Dendritic cell treated with granulocyte-macrophage colony-stimulating factor and Interleukin-4, amounts not matched to agents 40 ng/mL and 50 ng/mL, for 4 days (primary cell): ENCODE measurements at regions not wholly inside any gene's neighbourhood (a gene's known extent, or its start where the extent isn't known, plus 50 kb on each side); places are given as distances from the start of the nearest gene placed in this dataset.

Source experiments
- H3K27ac Mint-ChIP-seq: one replicate; pipeline ENCODE4 v1.8.0; 2022; ENCODE audit warnings: mild to moderate bottlenecking, mixed read lengths
- H3K27me3 Mint-ChIP-seq: one replicate; pipeline ENCODE4 v1.8.0; 2022; ENCODE audit warnings: mild to moderate bottlenecking, mixed read lengths
- H3K36me3 Mint-ChIP-seq: one replicate; pipeline ENCODE4 v1.8.0; 2022; ENCODE audit warnings: low read depth, mixed read lengths
- H3K4me1 Mint-ChIP-seq: one replicate; pipeline ENCODE4 v1.8.0; 2022; ENCODE audit warnings: low read depth, mixed read lengths
- H3K4me3 Mint-ChIP-seq: one replicate; pipeline ENCODE4 v1.8.0; 2022; ENCODE audit warnings: mild to moderate bottlenecking, moderate library complexity, mixed read lengths
- H3K9me3 Mint-ChIP-seq: one replicate; pipeline ENCODE4 v1.8.0; 2022; ENCODE audit warnings: mixed read lengths
- intact Hi-C: fragments of 100-400 bp; cut with micrococcal nuclease; formaldehyde crosslinking; loops from one replicate; pipeline ENCODE4 v1.15.0; 2022

DNA sequence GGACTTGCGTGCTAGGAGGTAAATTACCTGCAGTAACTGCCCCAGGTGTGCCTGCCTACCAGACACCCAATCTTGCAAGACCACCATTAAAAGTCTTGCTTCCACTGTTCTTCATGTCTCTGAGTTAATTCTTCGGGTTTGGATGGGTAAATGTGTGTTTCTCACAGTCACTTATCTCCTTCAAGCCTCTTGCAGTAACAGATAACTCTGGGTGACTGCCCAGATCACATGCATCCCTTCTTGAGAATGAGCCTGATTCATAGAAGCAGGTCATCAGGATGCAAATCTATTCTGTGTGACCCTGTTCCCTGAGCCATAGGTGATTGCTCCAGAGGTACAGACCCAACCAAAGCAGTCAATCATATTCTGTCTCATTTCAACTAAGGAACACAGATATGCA, 194.6 kb downstream of the METTL4 start:
- intact Hi-C loops, result no loop called here
- Mint-ChIP-seq H3K9me3 (no peaks in the 10 kb centered on the region), H3K27ac (no peak overlapping the region), H3K4me3 (no peak overlapping the region), H3K36me3 (no peaks in the 10 kb centered on the region), H3K4me1 (no peaks in the 10 kb centered on the region), H3K27me3 (no peaks in the 10 kb centered on the region)

DNA sequence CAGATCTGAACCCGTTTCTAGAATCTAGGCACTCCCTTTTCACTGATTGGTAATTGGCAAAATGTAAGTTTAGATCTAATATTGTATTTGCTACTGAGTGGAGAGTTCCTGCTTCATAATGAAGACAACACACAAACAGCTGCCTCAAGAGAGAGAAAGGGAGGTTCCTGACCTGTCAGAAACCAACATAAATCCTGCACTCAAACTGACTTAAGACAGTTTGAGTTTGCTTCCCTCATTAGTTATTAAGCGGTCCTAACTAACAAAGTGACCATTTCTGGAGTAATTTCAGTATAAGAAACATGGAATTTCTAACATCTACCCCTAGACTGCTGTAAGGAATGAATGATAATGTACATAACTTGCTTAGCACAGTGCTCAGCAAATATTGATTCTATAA, 191.2 kb downstream of the METTL4 start:
- H3K9me3 Mint-ChIP-seq, result no peaks in the 10 kb centered on the region
- H3K27me3 Mint-ChIP-seq, result no peaks in the 10 kb centered on the region
- H3K36me3 Mint-ChIP-seq, result no peaks in the 10 kb centered on the region
- intact Hi-C loops, result no loop called here
- no peaks in the 10 kb centered on the region for H3K4me1 Mint-ChIP-seq
- H3K27ac Mint-ChIP-seq, result no peak overlapping the region
- no peak overlapping the region for H3K4me3 Mint-ChIP-seq

DNA sequence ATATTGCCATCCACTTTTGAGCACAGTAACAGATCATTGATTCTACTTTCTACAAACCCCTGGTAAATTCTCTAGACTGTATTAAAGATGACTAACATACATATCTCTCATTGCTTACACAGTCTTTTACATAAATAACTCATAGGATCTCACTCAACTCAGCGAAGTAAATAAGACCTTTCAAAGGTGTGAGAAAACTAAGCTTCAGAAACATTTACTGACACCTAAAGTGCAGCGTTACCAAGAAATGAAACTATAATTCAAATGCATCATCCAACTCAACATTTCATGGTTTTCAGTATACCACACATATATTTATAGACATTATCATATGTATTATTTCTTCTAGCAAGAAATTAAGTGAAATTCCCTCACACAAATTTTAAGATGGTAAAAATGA, 189.8 kb downstream of the METTL4 start:
- Mint-ChIP-seq H3K4me3 (no peak overlapping the region), H3K36me3 (no peaks in the 10 kb centered on the region), H3K27ac (no peak overlapping the region), H3K4me1 (no peaks in the 10 kb centered on the region), H3K27me3 (no peaks in the 10 kb centered on the region), H3K9me3 (no peaks in the 10 kb centered on the region)
- intact Hi-C loops, result no loop called here

DNA sequence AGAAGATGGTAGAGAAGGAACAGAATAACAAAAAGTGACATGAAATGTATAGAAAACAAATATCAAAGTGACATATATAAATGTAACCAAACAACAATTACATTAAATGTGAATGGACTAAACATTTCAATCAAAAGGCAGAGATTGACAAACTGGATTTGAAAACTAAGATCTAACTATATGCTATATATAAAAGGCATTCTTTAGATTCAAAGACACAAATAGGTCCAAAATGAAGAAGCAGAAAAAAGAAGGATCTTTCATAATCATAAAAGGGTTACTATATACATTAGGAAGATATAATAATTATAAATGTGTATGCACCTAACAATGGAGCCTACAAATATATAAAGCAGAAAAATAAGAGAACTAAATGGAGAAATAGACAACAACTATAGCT, 183.7 kb downstream of the METTL4 start:
- H3K27me3 Mint-ChIP-seq, result no peaks in the 10 kb centered on the region

DNA sequence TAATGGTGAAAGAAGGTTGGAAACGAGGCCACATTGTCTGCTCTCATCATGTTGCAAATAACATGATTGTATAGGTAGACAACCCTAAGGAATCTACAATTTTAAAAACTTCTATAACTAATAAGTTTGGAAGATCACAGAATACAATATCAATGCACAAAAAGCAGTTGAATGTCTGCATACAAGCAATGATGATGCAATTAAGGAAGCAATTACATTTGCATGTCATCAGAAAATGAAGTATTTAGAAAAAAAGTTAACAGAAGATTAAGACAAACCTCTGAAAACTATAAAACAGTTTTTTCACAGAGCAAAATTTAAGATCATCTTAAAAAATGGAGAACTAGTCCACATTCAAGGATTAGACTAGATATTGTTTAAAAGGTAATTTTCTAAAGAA, 181.1 kb downstream of the METTL4 start:
- no peaks in the 10 kb centered on the region for H3K27me3 Mint-ChIP-seq
- H3K4me1 Mint-ChIP-seq, result no peaks in the 10 kb centered on the region
- peaks cover 6% of the 10 kb centered on the region for H3K9me3 Mint-ChIP-seq
- no peak overlapping the region for H3K4me3 Mint-ChIP-seq
- intact Hi-C loops, result no loop called here
- H3K36me3 Mint-ChIP-seq, result no peaks in the 10 kb centered on the region
- H3K27ac Mint-ChIP-seq, result no peak overlapping the region

More for the DNA sequence above, 183.7 kb downstream of the METTL4 start:
- Mint-ChIP-seq H3K36me3 (no peaks in the 10 kb centered on the region), H3K4me1 (no peaks in the 10 kb centered on the region), H3K27ac (no peak overlapping the region), H3K9me3 (peaks cover 6% of the 10 kb centered on the region), H3K4me3 (no peak overlapping the region)
- intact Hi-C loops, result no loop called here

DNA sequence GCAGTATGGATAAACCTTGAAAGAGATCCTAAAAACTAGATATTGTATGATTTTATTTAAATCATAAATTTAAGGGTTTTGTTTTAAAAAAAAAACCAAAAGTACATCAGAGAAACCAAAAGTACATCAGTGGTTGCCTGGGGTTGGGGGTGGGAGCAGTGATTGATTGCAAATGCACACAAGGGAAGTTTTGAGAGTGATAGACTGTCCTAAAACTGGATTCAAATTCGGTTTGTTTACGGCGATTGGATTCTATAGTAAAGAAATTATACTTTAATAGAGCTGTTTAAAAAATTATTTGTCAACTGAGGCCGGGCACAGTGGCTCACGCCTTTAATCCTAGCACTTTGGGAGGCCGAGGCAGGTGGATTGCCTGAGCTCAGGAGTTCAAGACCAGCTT, 179.8 kb downstream of the METTL4 start:
- intact Hi-C loops, result no loop called here
- no peak overlapping the region for H3K4me3 Mint-ChIP-seq
- no peaks in the 10 kb centered on the region for H3K36me3 Mint-ChIP-seq
- H3K27ac Mint-ChIP-seq, result no peak overlapping the region
- no peaks in the 10 kb centered on the region for H3K27me3 Mint-ChIP-seq
- H3K4me1 Mint-ChIP-seq, result no peaks in the 10 kb centered on the region
- H3K9me3 Mint-ChIP-seq, result peaks cover 6% of the 10 kb centered on the region

DNA sequence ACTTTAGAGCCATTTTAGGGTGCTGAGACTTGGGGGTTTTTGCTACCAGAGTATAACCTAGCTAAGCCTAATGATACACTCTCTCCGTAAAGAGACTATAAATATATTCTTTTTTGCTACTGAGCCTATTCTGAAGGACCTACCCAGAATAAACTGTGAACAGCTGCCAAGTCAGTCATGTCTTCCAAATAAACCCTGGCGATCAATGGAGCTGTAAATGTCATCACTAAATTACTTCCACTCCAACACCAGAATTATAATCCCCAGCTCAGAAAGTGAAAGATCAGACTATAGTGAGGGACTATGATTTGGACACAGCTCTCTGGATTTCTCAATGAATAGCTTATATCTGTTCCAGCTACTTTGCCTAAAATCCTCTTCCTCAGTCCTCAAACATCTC, 178.9 kb downstream of the METTL4 start:
- intact Hi-C loops, result no loop called here
- Mint-ChIP-seq H3K36me3 (no peaks in the 10 kb centered on the region), H3K9me3 (peaks cover 4% of the 10 kb centered on the region), H3K4me1 (no peaks in the 10 kb centered on the region), H3K27me3 (no peaks in the 10 kb centered on the region), H3K4me3 (no peak overlapping the region), H3K27ac (no peak overlapping the region)

DNA sequence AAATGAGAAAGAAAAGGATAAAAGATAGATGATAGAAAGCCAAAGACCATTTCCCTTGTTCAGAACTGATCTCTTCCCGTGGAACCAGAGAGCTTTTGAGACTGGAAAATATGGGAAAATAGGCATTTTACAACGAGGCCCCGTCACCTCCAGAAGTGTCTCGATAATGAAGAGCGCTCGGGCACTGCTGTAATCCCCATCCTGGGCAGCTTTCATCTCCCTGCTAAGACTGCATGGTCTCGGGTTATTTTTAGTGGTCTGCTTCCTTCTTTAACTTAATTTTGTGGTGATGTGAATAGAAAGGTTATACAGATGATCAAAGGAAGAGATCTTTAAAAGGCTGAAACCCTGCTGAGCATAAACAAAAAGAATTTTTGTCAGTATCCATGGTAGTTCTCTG, 176.6 kb downstream of the METTL4 start:
- H3K4me3 Mint-ChIP-seq, result no peak overlapping the region
- H3K9me3 Mint-ChIP-seq, result no peaks in the 10 kb centered on the region
- no peaks in the 10 kb centered on the region for H3K27me3 Mint-ChIP-seq
- no peaks in the 10 kb centered on the region for H3K36me3 Mint-ChIP-seq
- no peak overlapping the region for H3K27ac Mint-ChIP-seq
- no peaks in the 10 kb centered on the region for H3K4me1 Mint-ChIP-seq
- intact Hi-C loops, result no loop called here

DNA sequence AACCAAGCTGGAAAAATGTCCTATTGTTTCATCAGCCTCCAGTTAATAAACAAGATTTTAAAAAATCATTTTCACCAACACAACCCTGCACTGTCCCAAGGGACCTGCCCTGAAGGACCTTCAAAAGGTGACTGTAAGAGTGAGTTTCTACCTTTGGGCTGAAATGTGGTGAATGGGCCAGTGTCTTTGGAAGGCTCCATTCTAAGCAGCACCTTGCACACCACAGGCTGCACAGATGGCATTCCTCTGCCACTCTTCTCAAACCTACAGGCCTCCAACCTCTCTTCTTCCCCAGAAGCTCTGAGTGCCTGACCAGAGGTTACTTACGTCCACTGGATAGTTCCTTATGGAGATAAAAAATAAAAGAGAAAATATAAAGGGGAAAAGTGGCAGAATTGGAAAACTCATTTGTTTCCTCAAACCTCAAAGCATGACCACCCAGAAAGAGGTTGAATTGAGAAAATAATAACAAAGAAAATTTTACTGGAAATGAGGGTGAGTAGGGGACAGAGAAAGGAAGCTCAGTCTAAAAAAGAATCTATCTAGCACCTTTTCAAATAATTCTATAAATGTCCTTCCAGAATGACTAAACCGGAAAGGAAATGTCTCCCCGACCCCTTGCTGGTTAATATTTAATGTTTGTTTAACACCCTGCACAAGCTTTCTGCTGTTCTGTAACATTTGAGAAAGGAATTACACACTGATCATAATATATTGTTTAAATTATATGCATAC, 175.7 kb downstream of the METTL4 start:
- intact Hi-C loops, result no loop called here
- Mint-ChIP-seq H3K27ac (no peak overlapping the region), H3K27me3 (no peaks in the 10 kb centered on the region), H3K9me3 (no peaks in the 10 kb centered on the region), H3K4me1 (no peaks in the 10 kb centered on the region), H3K4me3 (no peak overlapping the region), H3K36me3 (no peaks in the 10 kb centered on the region)

DNA sequence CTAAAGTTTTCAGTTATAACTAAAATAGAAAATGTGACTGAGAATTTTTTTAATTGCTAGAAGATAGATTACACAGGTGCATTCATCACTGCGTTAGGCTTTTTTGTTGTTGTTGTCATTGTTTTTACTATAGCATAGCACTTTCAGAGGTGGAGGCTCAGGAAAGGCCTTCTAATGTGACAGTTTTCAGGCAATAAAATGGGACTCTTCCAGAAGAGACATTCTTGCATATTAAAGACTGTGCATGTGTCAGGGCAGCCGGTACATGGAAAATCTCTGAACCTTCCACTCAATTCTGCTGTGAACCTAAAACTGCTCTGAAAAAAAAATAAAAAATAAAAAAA, 175.2 kb downstream of the METTL4 start:
- Mint-ChIP-seq H3K4me3 (no peak overlapping the region), H3K4me1 (no peaks in the 10 kb centered on the region), H3K27ac (no peak overlapping the region), H3K36me3 (no peaks in the 10 kb centered on the region), H3K9me3 (no peaks in the 10 kb centered on the region), H3K27me3 (no peaks in the 10 kb centered on the region)
- intact Hi-C loops, result no loop called here

DNA sequence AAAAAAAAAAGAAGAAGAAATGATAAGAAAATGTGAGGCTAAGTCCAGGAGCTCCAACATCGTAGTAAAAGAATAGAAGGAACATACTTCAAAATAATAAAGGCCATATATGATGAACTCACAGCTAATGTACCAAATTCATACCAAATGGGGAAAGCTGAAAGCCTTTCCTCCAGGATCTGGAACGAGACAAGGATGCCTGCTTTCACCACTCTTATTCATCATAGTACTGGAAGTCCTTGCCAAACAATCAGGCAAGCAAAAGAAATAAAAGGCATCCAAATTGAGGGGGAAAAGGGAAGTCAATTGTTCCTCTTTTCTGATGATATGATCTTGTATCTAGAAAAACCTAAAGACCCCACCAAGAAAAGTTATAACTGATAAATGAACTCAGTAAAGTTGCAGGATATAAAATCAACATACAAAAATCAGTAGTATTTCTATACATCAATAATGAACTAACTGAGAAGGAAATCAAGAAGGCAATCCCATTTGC, 170.6 kb downstream of the METTL4 start:
- Mint-ChIP-seq H3K9me3 (no peaks in the 10 kb centered on the region), H3K36me3 (no peaks in the 10 kb centered on the region), H3K4me1 (no peaks in the 10 kb centered on the region), H3K4me3 (no peak overlapping the region), H3K27me3 (no peaks in the 10 kb centered on the region), H3K27ac (no peak overlapping the region)
- intact Hi-C loops, result no loop called here

DNA sequence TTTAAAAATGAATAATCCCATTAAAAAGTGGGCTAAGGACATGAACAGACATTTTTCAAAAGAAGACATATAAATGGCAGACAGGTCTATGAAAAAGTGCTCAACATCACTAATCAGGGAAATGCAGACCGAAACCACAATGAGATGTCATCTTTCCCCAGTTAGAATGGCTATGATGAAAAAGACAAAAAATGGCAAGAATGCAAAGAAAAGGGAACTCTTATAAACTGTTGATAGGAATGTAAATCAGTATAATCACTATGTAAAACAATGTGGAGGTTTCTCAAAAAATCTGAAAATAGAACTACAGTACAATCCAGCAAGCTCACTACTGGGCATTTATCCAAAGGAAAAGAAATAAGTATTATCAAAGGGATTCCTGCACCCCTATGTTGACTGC, 169.2 kb downstream of the METTL4 start:
- Mint-ChIP-seq H3K4me3 (no peak overlapping the region), H3K27ac (no peak overlapping the region), H3K4me1 (no peaks in the 10 kb centered on the region), H3K27me3 (no peaks in the 10 kb centered on the region), H3K9me3 (no peaks in the 10 kb centered on the region), H3K36me3 (no peaks in the 10 kb centered on the region)
- intact Hi-C loops, result no loop called here

DNA sequence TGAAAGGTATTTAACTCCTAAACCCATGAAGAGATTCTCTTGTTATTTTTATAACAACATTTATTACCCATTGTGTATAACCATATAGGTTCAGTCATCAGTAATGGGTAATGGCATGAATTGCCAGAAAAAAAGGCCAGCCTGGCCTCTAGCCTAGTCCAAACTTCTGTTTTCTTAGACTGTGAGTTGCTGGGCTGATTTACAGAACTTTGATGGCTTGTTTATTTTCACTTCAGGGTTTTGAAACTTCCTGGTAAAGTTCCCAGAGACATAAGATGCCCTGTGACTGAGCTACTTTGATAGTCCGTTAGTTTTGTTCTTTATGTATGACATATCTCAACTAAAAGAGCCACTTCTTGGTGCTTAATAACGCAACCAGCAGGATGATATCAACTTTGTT, 164.8 kb downstream of the METTL4 start:
- Mint-ChIP-seq H3K9me3 (no peaks in the 10 kb centered on the region), H3K27ac (no peak overlapping the region), H3K4me1 (no peaks in the 10 kb centered on the region), H3K27me3 (peaks cover 4% of the 10 kb centered on the region), H3K4me3 (no peak overlapping the region), H3K36me3 (no peaks in the 10 kb centered on the region)
- intact Hi-C loops, result no loop called here

DNA sequence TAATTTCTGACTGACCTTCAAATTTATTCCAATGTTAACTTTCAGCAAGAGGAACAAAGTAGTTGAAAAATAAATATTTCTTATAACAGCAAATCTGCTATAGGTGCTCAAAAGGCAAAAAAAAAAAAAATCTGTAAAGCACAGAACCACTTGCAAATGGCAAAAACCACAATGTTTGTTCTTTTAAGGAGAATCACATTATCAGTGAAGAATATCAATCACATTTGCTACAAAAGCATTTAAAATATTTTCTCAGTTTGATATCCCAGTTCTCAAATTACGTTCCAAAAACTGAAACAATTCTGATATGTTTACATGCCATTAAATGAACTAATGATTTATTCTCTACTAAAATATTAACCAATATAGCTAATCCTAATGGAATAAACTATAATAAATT, 163.3 kb downstream of the METTL4 start:
- Mint-ChIP-seq H3K27me3 (peaks cover 5% of the 10 kb centered on the region), H3K4me3 (no peak overlapping the region), H3K4me1 (no peaks in the 10 kb centered on the region), H3K36me3 (no peaks in the 10 kb centered on the region), H3K27ac (no peak overlapping the region), H3K9me3 (no peaks in the 10 kb centered on the region)
- intact Hi-C loops, result no loop called here

DNA sequence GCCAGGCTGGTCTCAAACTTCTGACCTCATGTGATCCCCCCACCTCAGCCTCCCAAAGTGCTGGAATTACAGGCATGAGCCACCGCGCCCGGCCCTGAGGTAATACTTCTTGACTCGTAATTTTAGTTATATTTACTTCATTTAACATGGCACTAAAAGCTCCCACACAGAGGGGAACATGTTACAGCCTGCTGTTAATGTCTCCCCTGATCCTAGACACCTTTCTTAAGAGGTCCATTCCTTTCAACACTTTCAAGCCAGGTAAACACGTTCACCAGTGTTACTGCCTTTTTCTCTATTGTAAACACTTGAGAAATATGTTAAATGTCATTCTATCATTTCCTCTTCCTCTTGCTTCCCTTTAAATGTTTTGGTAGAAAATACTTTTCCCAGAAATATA, 161.4 kb downstream of the METTL4 start:
- H3K4me3 Mint-ChIP-seq, result no peak overlapping the region
- H3K27me3 Mint-ChIP-seq, result peaks cover 9% of the 10 kb centered on the region
- no peaks in the 10 kb centered on the region for H3K9me3 Mint-ChIP-seq
- H3K27ac Mint-ChIP-seq, result no peak overlapping the region
- no peaks in the 10 kb centered on the region for H3K36me3 Mint-ChIP-seq
- no peaks in the 10 kb centered on the region for H3K4me1 Mint-ChIP-seq
- intact Hi-C loops, result no loop called here
